HG03045 (cell line): ENCODE measurements at regions not wholly inside any gene's neighbourhood (a gene's known extent, or its start where the extent isn't known, plus 50 kb on each side); places are given as distances from the start of the nearest gene placed in this dataset.

Experiments
- ATAC-seq: cut with Tn5 transposase; IDR thresholded peaks from one replicate; pipeline ENCODE4 v1.9.1; 2021; ENCODE audit warnings: mild to moderate bottlenecking, moderate library complexity; ENCODE audit not compliant: unreplicated experiment

DNA sequence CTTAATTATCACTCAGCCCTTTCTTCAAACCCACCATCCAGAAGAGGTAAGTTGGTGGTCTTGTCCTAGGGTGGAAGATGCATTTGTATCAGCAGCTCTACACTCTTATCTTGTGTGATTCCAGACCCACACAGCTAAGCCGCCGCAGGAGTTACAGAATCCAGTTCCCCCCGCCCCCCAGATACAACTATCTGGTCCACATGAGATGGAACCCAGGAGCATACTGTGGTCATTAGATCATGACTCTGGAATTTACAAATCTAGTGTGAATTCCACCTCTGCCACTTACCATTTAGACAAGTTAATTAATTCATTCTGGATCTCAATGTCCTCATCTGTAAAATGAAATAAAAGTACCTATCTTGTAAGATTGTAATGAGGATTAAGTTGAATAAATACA, 486.4 kb downstream of the BCL11A start:
- ATAC-seq = no peak

DNA sequence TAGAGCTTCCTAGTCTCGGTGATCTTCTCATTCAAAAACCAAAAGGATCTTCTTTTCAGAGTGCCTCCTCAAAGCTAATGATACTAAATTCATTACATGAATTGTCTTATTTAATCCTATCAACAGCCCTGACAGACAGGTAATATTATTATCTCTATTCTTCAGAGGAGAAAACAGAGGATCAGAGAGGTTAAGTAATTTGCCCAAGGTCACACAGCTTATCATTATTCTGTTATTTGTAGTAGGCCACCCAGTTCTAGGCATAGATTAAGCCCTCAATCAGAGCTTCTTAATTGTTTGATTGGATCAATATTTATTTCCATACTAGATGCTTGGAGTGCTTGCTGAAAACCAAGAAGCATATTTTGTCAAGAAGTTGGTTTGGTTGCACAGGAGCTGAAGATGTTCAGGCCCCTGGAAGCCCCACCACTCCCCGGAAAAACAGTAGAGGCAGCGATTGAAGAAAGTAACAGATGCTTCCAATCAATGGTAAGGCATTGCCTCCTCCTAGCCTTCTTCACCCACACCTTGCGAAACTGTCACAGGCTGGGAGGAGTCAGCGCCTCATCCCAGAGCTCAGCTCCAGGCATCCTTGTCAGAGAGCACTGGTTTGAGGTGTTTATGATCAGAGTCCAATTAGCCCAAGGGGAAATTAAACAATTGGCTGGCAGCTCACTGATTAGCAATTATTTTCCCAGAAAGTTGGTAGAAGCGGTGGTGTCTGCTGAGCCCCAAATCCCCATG, 487.2 kb downstream of the BCL11A start:
- ATAC-seq = no peak

DNA sequence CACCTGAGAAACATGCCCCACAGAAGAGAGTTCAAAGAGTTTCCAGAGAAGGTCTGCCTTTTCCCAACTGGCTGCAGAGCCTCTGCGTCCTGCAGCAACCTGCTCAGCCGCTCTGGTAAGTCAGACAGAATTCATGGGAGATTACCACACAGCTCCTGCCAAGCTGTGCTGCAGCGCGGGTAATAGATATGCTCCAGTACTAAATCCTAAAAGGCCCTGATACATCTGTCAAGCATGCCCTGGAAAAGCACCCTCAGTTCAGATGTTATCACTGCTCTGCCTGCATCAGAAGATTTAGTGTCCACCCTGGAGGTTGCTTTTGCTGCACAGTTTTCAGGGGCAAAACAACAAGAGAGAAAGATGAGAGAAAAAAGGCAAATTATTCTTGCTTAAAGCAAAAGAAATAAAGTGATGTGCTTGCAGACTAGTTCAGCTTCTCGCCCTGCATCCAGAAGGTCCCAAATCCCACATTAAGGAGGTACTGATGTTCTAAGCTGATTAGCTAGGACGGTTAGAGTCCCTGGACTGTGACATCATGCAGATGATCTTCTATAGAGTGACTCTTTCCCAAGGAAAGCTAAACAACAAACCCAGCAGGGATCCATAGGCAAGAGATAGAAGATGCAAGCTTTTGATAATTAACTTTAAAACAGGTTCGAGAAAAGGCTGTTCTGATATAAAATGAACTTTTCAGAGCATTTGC, 488.6 kb downstream of the BCL11A start:
- ATAC-seq = no peak

DNA sequence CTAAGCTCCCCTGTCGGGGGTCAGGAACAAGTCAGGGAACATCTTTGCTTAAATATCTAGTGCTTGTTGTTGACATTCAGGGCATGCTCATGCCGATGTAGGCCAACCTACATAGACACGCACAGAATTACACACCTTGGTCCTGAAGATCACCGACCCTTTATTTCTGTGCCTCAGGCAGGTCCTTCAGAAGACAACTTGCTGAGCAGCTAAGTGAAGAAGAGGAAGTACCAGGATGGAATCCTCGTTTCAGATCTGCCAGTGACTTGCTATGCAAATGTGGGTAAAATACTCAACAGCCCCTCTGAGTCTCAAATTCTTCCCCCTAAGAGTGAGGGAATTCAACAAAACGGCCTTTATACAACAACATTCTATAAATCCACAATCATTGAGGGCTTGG, 494.7 kb downstream of the BCL11A start:
- no peak for ATAC-seq

DNA sequence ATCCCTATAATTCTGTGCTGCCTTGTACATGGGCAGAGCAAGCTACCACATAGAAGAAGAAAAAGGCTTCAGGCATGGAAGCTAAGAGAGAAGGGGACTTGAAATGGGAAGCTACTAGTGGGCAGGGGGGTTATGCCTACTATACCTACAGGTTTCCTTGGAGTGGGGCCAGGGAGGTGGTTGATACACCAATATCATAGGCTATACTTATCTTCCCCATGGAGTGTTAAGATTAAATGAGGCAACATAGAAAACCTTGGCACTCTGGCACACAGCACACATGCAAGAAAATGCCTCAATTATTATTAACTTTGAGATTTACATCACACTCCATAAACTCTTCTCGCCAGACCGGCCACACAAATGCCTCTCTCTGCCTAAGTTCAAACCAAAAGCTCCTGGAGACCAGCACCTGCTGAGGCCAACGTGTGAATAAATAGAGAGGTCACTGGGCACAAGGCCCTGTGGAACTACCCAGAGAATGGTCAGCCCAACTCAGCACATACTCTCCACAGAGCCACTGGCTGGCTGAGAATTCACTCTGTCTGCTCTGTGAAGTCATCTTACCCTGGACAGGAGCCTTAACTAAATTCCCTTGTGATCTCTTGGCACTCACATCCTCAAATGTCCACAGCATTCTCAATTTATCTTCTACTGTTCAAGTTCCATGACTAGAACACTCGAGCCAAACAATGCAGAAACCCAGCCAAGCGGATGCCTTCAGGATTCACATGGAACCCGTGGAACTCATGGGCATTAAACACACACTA, 498.7 kb downstream of the BCL11A start:
- no peak for ATAC-seq

DNA sequence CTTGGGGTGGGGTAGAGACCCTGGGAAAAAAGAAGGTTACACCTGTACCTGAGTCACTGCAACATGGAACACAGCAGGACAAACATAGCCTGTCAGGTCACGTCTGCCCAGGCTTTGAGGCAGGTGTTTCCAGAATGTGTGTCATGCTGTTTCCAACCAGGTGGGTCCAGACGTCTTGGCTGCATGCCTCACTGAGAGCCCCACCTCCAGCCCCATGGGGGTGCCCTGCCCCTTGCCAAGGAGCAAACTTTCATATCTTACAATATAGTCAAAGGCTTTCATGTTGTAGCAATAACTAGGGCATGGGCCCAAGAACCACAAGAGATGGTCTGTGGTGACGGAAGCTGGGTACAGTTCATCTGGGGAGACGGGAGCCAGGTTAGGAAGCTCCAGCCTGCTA, 499.7 kb downstream of the BCL11A start:
- ATAC-seq = no peak

DNA sequence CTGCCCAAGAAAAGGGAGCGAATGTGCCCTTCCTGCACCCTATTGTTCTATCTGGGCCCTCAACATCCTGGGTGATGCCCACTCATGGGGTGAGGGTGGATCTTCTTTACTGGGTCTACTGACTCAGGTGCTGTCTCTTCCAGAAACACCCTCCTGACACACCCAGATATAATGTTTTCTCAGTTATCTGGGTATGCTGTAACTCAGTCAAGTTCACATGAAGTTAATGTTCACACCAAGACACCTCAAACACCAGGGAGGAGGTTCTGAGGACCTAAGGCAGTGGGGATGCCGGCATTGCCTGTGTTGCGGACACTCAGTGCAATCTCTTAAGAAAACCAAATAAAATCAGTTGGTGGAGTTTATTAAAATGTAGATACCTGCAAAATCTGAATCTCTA, 500.9 kb downstream of the BCL11A start:
- no peak for ATAC-seq

DNA sequence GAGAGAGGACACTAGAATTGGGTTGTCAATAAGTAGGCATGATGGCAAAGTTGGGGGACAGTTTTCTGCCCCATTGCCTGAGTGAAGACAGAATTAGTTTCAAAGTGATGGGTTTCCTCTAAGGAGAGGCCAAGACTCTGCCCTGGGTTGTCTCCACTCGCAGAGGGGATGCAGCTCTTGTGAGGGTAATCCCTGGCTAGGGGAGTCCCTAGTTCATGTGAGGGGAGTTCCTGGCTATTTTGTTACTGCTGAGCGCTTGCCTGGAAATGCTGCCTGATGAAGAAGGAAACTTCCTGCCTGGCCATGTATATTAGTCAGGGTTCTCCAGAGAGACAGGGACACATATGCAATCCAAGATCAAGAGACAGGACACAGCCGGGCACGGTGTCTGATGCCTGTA, 501.5 kb downstream of the BCL11A start:
- no peak for ATAC-seq

DNA sequence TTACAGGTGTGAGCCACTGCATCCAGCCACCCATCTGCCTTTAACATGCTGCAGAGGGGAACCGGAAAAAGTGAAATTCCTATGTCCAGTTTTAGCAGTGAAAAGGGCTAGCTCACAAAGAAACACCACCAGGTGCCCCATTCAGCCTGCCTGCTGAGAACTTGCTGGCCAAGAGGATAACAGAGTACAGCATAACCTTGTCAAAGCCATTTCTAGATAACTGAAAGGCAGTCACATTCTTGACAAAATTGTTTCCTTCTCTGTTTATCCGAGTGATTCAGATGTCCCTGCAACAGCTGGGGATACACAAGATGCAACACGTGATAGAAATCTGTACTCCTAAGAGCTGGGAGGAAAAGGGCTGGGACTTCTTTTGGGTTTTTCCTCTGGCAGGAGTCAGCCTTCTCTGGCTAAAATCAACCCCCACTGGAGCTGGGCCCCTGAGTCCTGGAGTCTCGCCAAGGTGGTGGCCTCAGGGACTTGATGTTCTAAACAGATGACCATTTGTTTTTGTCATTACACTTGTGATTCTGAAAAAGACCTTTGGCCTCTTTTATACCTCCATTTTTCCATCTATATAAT, 505.4 kb downstream of the BCL11A start:
- ATAC-seq = no peak

DNA sequence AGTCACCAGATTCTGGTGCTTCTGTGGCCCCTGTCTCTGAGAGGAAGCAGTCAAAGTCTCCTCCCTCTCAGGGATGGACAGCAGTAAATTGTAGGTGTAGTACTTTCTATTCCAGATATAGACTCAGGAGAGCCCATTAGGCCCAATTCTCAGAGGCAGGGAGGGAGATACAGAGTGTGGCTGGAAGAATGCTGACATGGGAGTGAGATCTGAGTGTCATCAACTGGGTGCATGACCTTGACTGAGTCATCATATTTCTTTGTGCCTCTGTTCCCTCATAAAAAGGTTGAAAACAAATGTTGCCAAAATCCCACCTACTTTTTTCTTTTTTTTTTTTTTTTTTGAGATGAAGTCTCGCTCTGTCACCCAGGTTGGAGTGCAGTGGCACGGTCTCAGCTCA, 506.1 kb downstream of the BCL11A start:
- ATAC-seq = no peak

DNA sequence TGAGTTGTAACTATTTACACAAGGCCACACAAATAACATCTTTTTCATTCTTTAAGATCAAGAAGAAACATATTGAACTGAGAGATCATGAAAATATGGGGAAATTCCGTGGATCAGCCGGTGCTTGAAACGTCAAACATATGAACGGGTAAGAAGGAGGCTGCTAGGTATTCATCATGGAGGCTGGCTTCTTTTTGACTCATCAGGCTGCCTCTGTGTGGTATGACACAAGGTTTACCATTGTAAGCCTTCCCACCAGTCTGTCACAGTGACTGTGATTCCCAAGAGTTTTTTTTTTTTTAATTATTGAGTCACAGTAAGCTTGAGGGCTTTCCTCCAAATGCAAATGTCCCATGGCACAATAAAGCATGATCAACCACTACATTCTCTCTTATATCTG, 506.9 kb downstream of the BCL11A start:
- ATAC-seq = no peak

DNA sequence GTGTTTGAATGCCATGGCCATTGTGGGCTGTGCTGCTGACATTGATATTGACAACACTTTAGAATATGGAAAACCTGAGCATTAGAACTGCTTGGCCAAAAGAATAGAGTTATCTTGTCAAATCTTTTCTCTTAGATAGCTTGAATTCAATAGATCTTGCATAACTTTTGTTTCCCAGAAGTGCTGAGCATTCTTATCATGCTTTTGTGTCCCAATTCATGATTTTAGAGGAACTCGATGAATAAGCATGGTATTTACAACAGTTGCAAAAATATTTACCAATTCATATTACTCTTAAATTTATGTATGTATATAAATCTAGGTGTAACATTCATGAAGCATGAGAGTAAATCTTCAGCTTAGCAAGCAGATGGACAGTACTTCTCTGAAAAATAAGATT, 508.0 kb downstream of the BCL11A start:
- ATAC-seq = no peak

DNA sequence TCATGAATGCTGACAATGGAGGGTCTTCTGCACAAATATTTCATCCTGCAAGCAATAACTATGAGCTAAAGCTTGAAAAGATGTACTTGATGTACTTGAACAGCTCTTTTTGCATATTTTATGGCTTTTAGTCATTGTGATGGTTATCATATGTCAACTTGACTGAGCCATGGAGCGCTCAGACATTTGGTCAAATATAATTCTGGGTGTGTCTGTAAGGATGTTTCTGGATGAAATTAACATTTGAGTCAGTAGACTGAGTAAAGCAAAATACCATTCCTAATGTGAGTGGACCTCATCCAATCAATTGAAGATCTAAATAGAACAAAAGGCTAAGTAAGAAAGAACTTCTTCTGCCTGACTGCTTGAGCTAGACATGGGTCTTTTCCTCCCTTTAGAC, 509.0 kb downstream of the BCL11A start:
- ATAC-seq = no peak

DNA sequence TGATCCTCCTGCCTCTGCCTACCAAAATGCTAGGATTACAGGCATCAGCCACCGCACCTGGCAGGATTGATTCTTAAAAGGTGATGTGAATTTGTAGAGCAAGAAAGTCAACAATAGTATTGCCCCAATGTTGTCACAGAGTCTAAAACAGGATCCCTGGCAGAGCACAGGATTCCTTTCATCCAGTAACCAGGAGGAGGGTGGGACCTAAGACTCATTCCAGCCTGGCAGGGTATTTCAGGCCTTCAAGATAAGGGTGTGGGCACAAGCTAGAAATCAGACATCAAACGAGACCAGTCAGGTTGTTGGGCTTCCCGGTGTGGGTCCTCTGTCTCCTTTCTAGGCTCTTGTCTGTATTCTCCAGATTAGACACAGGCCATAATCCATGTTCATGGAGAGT, 511.4 kb downstream of the BCL11A start:
- no peak for ATAC-seq

DNA sequence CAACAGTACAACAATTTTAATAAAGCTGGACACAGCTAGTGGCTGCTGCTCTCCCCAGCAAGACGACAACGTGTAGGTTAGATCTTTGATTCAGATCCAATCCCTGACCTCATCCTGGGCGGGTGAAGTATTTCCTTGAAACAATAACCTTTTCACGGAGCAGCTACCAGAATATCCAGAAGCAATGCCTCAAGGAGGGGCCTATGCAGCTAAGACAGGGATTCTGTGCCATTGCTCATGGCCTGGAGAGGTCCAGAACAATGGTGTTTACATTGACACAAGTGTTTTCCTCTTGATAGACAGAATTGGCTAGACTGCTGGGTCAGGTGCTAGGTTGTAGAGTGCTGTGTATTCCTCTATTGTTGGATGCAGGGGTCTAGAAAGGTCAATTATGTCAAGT, 520.1 kb downstream of the BCL11A start:
- ATAC-seq = no peak

DNA sequence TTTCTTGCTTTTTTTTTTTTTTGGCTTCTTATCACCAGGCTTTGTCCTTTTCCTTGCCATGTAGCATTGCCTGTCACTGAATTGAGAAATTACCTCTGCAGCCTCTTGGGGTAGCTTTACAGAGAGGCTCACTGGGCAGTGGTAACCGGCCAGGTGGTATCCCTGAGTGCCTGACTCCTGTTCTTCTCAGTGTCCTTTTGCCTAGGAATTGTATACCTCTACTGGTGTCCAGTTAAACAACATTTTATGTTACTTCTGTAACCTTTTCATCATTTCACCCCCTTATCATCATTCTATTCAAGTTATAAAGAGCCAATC, 523.9 kb downstream of the BCL11A start:
- no peak for ATAC-seq

DNA sequence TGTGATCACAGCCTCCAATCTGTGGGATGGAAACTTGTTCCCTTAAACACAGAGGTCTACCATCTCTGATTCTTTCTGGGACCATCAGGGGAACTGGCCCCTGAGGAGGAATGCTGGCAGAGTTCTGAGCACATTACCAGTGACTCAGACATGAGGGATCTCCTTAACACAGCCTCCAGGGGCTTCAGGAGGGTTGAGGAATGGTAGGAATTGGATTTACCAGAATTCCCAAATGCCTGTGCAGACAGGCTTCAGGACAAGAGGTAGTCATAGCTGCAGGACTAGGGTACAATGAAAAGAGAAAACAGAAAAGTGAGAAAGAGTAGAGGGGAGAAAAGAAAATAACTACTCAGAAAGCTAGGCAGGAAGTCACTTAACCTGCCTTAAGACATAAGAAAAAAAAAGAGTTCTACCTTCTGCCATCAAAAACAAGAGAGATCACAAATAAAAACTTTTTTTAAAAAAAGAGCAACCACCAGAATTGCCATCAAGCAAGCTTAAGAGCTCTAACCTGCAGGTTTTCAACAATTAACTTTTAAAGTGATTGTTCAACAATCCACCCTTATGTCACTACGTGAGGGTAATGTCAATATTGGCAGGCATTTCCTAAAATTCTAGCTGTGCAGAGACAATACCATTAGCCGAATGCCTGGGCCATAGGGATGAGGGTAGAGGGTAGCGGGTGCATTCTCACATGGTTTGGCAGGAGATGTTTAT, 524.4 kb downstream of the BCL11A start:
- no peak for ATAC-seq

DNA sequence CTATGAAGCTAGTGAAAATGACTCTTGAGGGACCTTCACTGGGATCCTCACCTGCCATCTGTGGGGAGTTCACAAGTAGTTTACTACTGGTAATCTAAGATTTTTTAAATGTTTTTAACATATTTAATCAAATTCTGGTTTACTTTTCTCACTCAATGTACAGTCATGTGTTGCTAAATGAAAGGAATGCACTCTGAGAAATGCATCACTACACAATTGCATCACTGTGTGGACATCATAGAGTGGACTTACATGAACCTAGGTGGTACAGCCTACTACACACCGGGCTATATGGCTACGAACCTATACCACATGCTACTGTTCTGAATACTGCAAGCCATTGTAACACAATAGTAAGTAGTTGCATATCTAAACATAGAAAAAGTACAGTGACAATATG, 528.0 kb downstream of the BCL11A start:
- ATAC-seq = no peak

DNA sequence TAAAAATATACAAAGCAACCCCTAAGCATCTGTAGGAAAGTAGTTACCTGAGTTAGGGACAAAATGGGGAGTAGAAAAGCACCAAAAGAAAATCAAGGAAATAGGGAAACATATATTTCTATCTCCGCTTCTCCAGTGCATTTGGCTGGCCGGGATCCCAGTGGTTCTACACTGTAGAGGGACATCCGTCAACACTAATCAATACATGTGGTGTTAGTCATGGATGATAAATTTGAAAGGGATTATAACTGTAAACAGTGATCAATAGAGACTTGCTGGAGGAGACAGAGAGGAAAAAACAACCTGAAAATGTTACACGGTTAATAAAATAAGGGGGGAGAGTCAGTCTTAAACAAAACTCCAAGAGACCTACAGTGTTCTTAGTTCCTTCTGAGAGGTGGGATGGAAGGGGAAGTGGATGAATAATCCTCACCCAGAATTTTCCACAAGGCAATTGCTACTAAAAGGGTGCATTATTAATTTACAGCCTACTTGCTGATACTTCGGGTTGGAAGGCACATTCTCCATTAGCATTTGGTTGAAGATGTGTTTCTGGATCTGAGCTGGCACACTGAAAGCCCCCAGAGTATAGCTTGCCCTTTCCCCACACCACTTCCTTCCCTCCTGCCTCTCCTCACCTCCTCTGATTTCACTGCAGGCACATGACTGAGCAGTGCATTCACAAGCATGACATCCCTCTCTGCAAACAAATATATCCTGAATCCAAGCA, 530.0 kb downstream of the BCL11A start:
- ATAC-seq = no peak

DNA sequence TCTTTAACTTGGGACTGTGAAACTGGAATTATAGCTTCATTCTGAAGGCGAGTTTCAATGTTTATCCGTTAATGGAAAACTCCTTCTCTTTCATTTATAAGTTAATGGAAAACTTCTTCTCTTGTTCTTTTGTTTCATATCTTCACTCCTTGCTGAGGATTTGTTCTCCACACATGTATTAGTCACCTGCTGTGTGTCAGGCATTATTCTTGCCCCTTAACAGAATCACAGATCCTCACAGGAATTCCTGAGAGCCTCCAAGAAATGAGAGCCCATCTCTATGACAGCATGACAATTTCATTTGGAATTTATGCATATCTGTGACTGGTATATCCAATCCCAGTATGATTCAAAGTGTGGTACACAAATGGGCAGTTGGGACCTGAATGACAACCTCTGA, 545.8 kb downstream of the BCL11A start:
- ATAC-seq = no peak

DNA sequence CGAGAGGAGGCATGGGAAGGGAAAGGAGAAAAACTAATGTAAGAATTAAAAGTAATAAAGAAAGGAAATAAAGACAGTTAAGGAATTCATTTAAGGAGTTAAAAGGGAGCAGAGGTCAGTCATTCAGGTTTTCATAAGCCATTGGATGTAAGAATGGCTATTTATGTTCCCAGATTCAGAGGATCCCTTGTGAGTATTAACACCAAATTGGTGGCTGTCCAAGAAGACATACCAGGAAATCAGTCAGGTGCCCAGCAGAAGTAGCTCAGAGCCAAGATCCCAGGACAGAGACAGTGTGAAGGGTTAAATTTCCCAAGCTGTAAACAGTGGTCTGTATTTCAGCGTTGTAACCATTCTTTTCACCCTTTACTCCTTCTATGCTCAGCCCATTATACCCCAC, 550.4 kb downstream of the BCL11A start:
- no peak for ATAC-seq
